Osteoblast (primary cell): ENCODE measurements at regions not wholly inside any gene's neighbourhood (a gene's known extent, or its start where the extent isn't known, plus 50 kb on each side); places are given as distances from the start of the nearest gene placed in this dataset.

Source experiments
- DNase-seq: peaks from one replicate; pipeline ENCODE4 v3.0.0; 2011; ENCODE audit warnings: low spot score, mixed read lengths; ENCODE audit not compliant: insufficient read length; ENCODE audit errors: missing footprints
- H2AFZ ChIP-seq: 2 replicates; pipeline ENCODE4 v1.6.0; 2011; ENCODE audit warnings: mild to moderate bottlenecking, low read length
- H3K27ac ChIP-seq: 2 replicates; pipeline ENCODE4 v1.5.1; 2011; ENCODE audit warnings: mild to moderate bottlenecking, low read depth, low read length, moderate library complexity
- H3K27me3 ChIP-seq: 2 replicates; pipeline ENCODE4 v1.6.0; 2012; ENCODE audit warnings: mild to moderate bottlenecking, control low read depth, inconsistent platforms, low read length, moderate library complexity; ENCODE audit not compliant: insufficient read depth
- H3K36me3 ChIP-seq: 2 replicates; pipeline ENCODE4 v1.5.1; 2011; ENCODE audit warnings: mild to moderate bottlenecking, low read length, control low read depth, moderate library complexity; ENCODE audit not compliant: insufficient read depth
- H3K4me1 ChIP-seq: 2 replicates; pipeline ENCODE4 v1.5.1; 2011; ENCODE audit warnings: mild to moderate bottlenecking, low read length, control low read depth, moderate library complexity; ENCODE audit not compliant: insufficient read depth
- H3K4me2 ChIP-seq: 2 replicates; pipeline ENCODE4 v1.6.0; 2011; ENCODE audit warnings: mild to moderate bottlenecking, low read length; ENCODE audit not compliant: insufficient read depth
- H3K4me3 ChIP-seq: fragments of 200-600 bp; sonication (generic); 3 replicates; pipeline ENCODE4 v1.5.1; 2012; ENCODE audit warnings: mild to moderate bottlenecking, low read length, inconsistent platforms; ENCODE audit not compliant: insufficient read depth
- H3K79me2 ChIP-seq: 2 replicates; pipeline ENCODE4 v1.6.0; 2012; ENCODE audit warnings: mild to moderate bottlenecking, low read length, control low read depth, inconsistent platforms; ENCODE audit not compliant: insufficient read depth
- H3K9me3 ChIP-seq: 2 replicates; pipeline ENCODE4 v1.5.1; 2011; ENCODE audit warnings: low read depth, low read length, control low read depth
- H4K20me1 ChIP-seq: 2 replicates; pipeline ENCODE4 v1.6.0; 2012; ENCODE audit warnings: mild to moderate bottlenecking, low read length, control low read depth; ENCODE audit not compliant: insufficient read depth
- CTCF ChIP-seq: IDR thresholded peaks from 2 replicates; pipeline ENCODE4 v1.5.1; 2011; ENCODE audit warnings: mild to moderate bottlenecking, low read depth, low read length, moderate library complexity; ENCODE audit errors: extremely low read depth

DNA sequence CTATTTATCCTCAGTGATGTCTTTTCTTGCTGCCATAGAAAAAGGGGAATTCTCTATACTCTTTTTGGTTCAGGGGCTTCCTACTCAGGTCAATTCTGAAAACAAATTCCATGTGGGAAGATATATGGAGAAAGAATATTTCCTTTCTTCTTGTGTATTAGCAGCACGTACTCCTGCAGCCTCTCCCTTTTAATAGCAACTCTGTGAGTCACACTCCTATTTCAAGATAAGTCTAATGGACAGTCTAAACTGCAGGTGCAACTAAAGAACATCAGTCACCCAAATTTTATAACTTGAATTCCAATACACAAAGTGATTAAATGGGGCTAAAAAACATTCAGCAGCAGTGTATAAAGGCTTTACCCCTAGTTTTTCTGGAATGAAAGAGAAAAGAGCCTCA, 942.2 kb downstream of the CNTNAP5 start:
- no peak for TF ChIP-seq CTCF
- Histone ChIP-seq H3K36me3 (no peaks in the 10 kb centered on the region), H3K4me1 (no peaks in the 10 kb centered on the region), H3K4me2 (no peak overlapping the region), H3K4me3 (no peak overlapping the region), H4K20me1 (no peaks in the 10 kb centered on the region), H3K79me2 (no peaks in the 10 kb centered on the region), H2AFZ (no peak overlapping the region), H3K27me3 (no peaks in the 10 kb centered on the region), H3K9me3 (no peaks in the 10 kb centered on the region), H3K27ac (no peak overlapping the region)
- DNase-seq = no peak

DNA sequence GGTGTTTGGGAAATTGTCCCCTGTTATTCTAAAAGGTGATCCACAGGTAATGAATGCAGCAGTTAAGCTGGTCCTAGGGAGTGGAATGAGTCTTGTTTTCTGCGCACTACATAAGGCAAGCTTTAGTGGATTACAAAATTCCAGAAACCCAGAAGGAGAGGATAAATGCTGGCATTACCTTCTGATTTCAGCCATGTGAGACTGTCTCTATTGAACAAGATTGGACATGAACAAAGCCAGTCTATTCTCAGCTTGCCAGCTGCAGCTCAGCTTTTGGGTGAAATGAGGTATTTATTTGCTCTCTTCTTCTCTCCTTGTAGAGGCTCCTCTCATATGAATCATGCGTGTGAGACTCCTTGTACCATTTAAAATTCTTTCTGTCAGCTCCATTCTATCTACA, 944.9 kb downstream of the CNTNAP5 start:
- H4K20me1 ChIP-seq = no peaks in the 10 kb centered on the region
- no peaks in the 10 kb centered on the region for H3K27me3 ChIP-seq
- H3K4me3 ChIP-seq = no peak overlapping the region
- no peaks in the 10 kb centered on the region for H3K9me3 ChIP-seq
- H3K4me2 ChIP-seq = no peak overlapping the region
- H2AFZ ChIP-seq = no peak overlapping the region
- H3K79me2 ChIP-seq = no peaks in the 10 kb centered on the region
- H3K4me1 ChIP-seq = no peaks in the 10 kb centered on the region
- no peak for DNase-seq
- no peak for TF ChIP-seq CTCF
- no peaks in the 10 kb centered on the region for H3K36me3 ChIP-seq
- no peak overlapping the region for H3K27ac ChIP-seq

DNA sequence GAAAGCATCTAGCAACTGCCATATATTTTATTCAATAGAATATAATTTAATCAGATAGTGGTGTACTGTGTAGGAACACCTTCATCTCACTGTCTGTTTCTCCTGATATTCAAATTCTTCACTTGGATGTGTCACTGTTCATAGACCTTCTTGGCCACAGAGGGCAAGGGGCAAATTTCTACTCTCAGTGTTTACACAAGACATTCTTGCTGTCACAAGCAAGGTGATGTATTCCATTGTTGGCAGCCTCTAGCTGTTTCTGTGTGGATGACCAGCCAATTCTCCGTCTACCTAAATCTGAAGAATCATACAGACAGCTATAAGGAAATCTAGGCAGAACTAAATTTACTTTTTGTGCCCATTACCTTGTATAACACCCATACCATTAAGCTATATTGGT, 948.3 kb downstream of the CNTNAP5 start:
- Histone ChIP-seq H3K27me3 (no peaks in the 10 kb centered on the region), H3K79me2 (no peaks in the 10 kb centered on the region), H3K4me2 (no peak overlapping the region), H3K4me3 (no peak overlapping the region), H3K4me1 (no peaks in the 10 kb centered on the region), H2AFZ (no peak overlapping the region), H3K27ac (no peak overlapping the region), H3K36me3 (no peaks in the 10 kb centered on the region), H3K9me3 (no peaks in the 10 kb centered on the region), H4K20me1 (no peaks in the 10 kb centered on the region)
- no peak for DNase-seq
- no peak for TF ChIP-seq CTCF

DNA sequence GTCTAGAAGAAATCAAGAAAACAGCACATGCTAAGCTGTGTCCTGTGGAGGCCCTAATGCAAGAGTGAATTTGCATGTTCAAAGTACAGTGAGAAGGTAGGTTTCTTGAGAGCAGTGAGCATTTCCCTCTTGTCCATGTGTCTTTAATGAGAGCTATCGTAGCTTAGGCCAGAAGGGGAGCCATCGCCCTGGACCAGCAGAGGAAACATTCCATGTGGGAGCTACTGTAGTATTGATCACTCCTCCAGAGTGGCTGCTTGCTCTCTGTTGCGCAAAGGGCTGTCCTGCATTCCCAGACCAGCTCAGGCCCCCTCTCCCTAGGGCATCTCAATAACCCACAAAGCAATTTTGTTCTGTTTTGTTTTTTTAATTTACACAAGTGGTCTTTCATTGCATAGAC, 950.1 kb downstream of the CNTNAP5 start:
- Histone ChIP-seq H3K4me2 (no peak overlapping the region), H3K27me3 (no peaks in the 10 kb centered on the region), H3K79me2 (no peaks in the 10 kb centered on the region), H2AFZ (no peak overlapping the region), H3K27ac (no peak overlapping the region), H4K20me1 (no peaks in the 10 kb centered on the region), H3K4me1 (no peaks in the 10 kb centered on the region), H3K36me3 (no peaks in the 10 kb centered on the region), H3K4me3 (no peak overlapping the region), H3K9me3 (no peaks in the 10 kb centered on the region)
- no peak for DNase-seq
- TF ChIP-seq CTCF = no peak
